ENCODE measurements at regions not wholly inside any gene's neighbourhood (a gene's known extent, or its start where the extent isn't known, plus 50 kb on each side); places are given as distances from the start of the nearest gene placed in this dataset.
"Not testable (repeated sequence)": the region's sequence is repeated elsewhere in the genome, so short reads cannot be mapped to it uniquely, and the experiment has no call there.

DNA sequence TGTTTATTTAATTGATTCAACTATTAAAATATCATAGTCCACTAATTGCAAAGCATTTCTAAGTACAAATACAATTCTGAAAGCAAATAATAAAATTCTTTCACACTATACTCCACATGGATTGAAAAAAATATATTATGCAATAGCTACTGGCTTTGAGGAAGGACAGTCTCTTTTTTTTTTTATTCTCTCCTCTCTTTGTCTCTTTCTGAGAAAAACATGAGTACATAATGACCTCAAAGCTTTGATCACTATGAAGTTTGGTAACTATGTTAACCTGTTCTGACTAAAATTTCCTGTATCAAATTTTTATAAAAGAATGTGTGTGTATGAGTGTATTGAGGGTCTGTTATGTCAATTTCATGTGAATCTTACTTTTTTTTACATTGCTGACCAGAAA is 96.2 kb downstream of the RGS2 start:
- no peak for DNase-seq (ENCODE audit: low read depth)
- TF ChIP-seq, protein P1, sequence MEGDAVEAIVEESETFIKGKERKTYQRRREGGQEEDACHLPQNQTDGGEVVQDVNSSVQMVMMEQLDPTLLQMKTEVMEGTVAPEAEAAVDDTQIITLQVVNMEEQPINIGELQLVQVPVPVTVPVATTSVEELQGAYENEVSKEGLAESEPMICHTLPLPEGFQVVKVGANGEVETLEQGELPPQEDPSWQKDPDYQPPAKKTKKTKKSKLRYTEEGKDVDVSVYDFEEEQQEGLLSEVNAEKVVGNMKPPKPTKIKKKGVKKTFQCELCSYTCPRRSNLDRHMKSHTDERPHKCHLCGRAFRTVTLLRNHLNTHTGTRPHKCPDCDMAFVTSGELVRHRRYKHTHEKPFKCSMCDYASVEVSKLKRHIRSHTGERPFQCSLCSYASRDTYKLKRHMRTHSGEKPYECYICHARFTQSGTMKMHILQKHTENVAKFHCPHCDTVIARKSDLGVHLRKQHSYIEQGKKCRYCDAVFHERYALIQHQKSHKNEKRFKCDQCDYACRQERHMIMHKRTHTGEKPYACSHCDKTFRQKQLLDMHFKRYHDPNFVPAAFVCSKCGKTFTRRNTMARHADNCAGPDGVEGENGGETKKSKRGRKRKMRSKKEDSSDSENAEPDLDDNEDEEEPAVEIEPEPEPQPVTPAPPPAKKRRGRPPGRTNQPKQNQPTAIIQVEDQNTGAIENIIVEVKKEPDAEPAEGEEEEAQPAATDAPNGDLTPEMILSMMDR (conservative IDR thresholded peaks at IDR 0.05; ENCODE audit: low read depth, low read length), result no peak
- no peak overlapping the region for H3K4me3 ChIP-seq (ENCODE audit: low read length)

DNA sequence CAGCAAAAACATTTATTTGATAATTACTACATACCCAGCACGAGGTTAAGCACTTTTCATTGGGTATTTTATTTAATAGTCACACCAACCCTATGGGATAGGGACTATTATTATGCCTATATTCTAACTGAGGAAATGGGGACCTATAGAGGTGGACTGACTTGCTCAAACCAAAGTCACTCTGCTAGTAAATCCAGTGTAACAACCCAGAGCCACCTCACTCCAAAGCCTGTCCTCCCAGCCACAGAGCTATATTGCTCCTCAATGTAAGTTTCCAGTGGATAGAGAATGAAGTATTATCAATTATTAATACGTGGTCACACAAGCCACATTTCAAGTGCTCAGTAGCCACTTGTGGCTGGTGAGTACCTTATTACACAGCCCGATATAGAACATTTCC is 97.5 kb downstream of the RGS2 start:
- no peak for DNase-seq (ENCODE audit: low read depth)
- no peak overlapping the region for H3K4me3 ChIP-seq (ENCODE audit: low read length)
- TF ChIP-seq, protein P1 (conservative IDR thresholded peaks at IDR 0.05; ENCODE audit: low read depth, low read length), result no peak

DNA sequence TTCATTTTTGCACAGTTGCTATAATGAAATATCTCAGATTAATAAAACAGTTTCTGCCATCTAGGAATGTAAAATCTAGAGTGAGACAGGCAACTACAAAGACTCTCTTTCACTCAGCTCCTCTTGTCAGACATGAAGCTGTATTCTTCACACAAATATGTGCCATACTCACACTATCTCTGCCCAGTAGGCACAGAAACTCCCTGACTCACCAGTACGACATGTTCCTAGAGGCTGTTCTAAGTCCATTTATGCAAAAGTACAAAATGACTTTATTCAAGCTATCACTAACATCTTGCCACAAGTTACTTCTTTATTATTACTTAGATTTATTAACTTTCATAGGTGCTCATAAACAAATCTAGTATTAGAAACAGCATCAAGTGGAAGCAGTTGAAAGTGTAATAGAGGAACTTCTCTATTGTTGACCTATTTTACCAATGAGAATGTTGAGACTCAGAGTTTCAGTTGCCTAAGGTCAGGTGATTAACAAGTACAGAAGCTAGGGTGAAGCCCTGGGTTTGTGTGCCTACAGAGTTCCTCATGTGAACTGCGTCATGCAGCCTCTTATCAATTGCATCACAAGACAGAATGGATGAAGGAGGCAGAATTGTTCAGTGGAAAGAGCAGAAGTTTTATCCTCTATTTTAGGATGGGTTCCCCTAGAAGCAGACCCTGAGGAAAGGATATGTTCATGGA is 98.9 kb downstream of the RGS2 start:
- DNase-seq (ENCODE audit: low read depth), result no peak
- TF ChIP-seq, protein P1 (conservative IDR thresholded peaks at IDR 0.05; ENCODE audit: low read depth, low read length), result no peak
- H3K4me3 ChIP-seq (ENCODE audit: low read length), result no peak overlapping the region

DNA sequence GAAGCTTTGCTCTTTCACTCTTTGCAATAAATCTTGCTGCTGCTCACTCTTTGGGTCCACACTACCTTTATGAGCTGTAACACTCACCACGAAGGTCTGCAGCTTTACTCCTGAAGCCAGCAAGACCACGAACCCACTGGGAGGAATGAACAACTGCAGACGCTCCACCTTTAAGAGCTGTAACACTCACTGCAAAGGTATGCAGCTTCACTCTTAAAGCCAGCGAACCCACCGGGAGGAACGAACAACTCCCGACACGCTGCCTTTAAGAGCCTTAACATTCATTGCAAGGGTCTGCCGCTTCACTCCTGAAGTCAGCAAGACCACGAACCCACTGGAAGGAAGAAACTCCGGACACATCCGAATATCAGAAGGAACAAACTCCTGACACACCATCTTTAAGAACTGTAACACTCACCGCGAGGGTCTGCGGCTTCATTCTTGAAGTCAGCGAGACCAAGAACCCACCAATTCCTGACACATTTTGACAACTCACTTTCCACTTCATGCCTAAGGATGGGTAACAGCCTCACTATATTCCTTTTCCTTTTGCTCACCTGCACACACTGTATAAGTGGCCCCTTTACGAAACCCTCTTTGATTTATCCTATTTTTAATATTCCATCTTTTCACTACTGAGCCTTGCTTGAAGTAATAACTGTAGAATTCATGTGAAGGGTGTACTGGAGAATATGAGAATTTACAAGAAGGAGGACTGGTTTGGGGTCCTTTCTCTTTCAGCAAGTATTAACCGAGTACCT is 103.2 kb downstream of the RGS2 start:
- DNase-seq (ENCODE audit: low read depth); H3K4me3 ChIP-seq (ENCODE audit: low read length): not testable (repeated sequence)

DNA sequence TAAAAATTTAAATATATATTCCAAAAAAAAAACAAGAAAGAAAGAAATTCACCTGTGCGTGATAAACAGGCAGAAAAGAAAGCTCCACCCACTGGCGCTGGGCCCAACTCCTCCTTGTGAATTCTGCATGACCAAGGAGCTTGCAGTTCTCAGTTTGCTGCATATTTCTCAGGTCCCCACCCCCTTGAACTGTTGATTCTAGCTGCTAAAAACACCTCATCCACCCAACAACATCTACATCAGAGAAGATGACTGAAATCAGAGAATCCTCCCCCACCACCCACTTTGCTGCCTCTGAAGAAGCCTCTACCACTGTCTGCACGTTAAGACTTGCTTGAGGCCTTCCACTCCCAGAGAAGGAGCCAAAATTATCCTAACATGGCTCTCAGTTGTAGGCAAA is 104.8 kb downstream of the RGS2 start:
- H3K4me3 ChIP-seq (ENCODE audit: low read length), result no peak overlapping the region
- TF ChIP-seq, protein P1 (conservative IDR thresholded peaks at IDR 0.05; ENCODE audit: low read depth, low read length), result no peak
- DNase-seq (ENCODE audit: low read depth), result no peak

DNA sequence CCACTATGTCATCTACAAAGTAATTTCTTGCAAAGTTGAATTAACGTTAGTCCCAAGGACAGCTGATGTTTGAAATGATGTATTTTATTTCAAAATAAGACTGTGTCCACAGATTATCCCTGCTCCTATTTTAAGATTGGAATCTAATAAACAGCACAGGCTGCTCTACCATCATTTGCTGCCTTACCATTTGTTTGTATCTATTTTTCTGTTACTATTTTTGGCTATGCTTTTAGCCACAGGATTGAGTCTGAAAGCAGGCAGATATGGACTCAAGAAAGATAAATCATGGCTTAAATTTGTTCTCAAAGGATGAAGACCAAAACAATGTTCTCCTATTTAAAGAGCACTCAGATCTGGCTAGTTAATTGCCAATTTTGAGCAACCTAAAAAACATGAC is 105.3 kb downstream of the RGS2 start:
- no peak overlapping the region for H3K4me3 ChIP-seq (ENCODE audit: low read length)
- no peak for DNase-seq (ENCODE audit: low read depth)
- TF ChIP-seq, protein P1 (conservative IDR thresholded peaks at IDR 0.05; ENCODE audit: low read depth, low read length), result no peak

DNA sequence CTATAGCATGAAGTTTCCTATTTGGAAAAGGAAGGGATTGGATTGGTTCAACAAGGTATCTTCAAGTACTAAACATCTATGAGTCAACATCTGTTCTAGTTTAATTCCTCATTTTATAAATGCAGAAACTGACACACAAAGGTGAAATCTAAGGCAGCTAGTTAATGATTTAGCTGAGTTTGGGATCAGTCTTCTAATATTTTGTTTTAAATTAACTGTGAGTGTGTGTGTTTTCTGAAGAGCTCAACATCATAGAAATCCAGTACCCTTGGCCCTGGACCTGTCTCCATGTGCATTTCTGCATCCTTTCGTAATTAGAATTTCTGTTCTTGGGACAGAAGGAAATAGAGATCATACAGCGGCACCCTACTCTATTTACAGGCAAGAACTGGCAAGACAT is 105.9 kb downstream of the RGS2 start:
- no peak for DNase-seq (ENCODE audit: low read depth)
- TF ChIP-seq, protein P1 (conservative IDR thresholded peaks at IDR 0.05; ENCODE audit: low read depth, low read length), result no peak
- no peak overlapping the region for H3K4me3 ChIP-seq (ENCODE audit: low read length)
